ENCODE measurements at regions not wholly inside any gene's neighbourhood (a gene's known extent, or its start where the extent isn't known, plus 50 kb on each side); places are given as distances from the start of the nearest gene placed in this dataset.

DNA sequence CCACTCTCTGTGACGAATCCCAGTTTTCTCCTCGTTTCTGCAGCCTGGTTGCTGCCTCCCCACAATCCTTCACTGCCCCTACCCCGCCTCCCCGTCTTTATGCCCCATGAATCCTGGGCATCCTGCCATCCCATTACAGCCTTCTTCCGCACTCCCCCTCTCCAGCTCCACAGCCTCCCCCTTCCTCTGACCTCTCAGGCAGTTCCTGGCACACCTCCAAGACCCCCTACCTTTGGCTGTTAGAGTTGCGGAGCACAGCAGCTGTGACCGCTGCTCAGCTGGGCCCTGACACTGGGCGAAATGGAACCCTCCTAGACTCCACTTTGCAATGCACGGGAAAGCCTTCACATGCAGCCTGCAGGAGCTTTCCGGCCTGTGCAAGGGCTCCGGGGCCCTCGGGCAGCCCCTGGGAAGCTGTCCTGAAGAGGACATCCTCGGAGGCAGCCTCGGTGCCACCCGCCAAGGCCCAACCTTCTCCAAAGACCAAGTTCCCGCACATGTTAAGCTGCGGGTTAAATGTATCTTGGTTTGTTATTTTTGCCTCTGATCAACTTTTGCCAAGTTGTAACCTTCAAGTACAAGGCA lies 400.7 kb upstream of the MKI67 start:
- BruUV-seq (replicated peaks): no TSS peak
- no peak overlapping the region for H3K4me3 ChIP-seq (replicated peaks in 1 of 3; ENCODE audit: insufficient read depth in 1 of 3, low read depth in 1 of 3, low read length in 3 of 3)
- no peak overlapping the region for H3K9ac ChIP-seq (replicated peaks; ENCODE audit: extremely low read depth, insufficient read depth, low read length)
- dilution Hi-C loops (cut with MboI; ENCODE audit: extremely low pct_ligation_motif_present, low sequenced_read_pairs) (no loop called here), intact Hi-C loops (cut with micrococcal nuclease) (no loop called here)
- H3K27me3 ChIP-seq (ENCODE audit: control insufficient read depth in 2 of 2, insufficient read depth in 2 of 2, low read length in 2 of 2): no peaks in the 10 kb centered on the region
- H3K79me2 ChIP-seq (ENCODE audit: control insufficient read depth, insufficient read depth, low read length): no peaks in the 10 kb centered on the region
- no peaks in the 10 kb centered on the region for H3K9me3 ChIP-seq (replicated peaks; ENCODE audit: control insufficient read depth, insufficient read depth, low read length)
- H2AFZ ChIP-seq (ENCODE audit: low read depth, low read length): no peak overlapping the region
- TF ChIP-seq GATA2 (IDR thresholded peaks at IDR 0.05; ENCODE audit: insufficient read depth, insufficient read length, low read depth, low read length) (no peak), MYC (IDR thresholded peaks at IDR 0.05; ENCODE audit: low read depth, low read length) (no peak), FOS (IDR thresholded peaks at IDR 0.05; ENCODE audit: borderline replicate concordance, insufficient read depth, low read length) (no peak), JUN (IDR thresholded peaks at IDR 0.05; ENCODE audit: borderline replicate concordance, insufficient read depth, insufficient read length, low read depth) (no peak), POLR2AphosphoS5 (IDR thresholded peaks at IDR 0.05; ENCODE audit: insufficient read depth, low read depth, low read length) (no peak), EZH2 (IDR thresholded peaks at IDR 0.05; ENCODE audit: borderline replicate concordance, low read depth, low read length, severe bottlenecking) (no peak)
- TF ChIP-seq, protein P1, sequence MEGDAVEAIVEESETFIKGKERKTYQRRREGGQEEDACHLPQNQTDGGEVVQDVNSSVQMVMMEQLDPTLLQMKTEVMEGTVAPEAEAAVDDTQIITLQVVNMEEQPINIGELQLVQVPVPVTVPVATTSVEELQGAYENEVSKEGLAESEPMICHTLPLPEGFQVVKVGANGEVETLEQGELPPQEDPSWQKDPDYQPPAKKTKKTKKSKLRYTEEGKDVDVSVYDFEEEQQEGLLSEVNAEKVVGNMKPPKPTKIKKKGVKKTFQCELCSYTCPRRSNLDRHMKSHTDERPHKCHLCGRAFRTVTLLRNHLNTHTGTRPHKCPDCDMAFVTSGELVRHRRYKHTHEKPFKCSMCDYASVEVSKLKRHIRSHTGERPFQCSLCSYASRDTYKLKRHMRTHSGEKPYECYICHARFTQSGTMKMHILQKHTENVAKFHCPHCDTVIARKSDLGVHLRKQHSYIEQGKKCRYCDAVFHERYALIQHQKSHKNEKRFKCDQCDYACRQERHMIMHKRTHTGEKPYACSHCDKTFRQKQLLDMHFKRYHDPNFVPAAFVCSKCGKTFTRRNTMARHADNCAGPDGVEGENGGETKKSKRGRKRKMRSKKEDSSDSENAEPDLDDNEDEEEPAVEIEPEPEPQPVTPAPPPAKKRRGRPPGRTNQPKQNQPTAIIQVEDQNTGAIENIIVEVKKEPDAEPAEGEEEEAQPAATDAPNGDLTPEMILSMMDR (IDR thresholded peaks at IDR 0.05; ENCODE audit: extremely low read depth in 1 of 2, insufficient read depth in 1 of 2, low read depth in 1 of 2, low read length in 2 of 2): no peak
- TF ChIP-seq, protein P2, sequence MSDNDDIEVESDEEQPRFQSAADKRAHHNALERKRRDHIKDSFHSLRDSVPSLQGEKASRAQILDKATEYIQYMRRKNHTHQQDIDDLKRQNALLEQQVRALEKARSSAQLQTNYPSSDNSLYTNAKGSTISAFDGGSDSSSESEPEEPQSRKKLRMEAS (IDR thresholded peaks at IDR 0.05; ENCODE audit: insufficient read depth, insufficient read length): no peak
- no peaks in the 10 kb centered on the region for H3K4me1 ChIP-seq (ENCODE audit: control insufficient read depth, extremely low read depth, insufficient read depth, low read length)
- H4K20me1 ChIP-seq (replicated peaks; ENCODE audit: control insufficient read depth, extremely low read depth, insufficient read depth, low read length): no peaks in the 10 kb centered on the region
- no peaks in the 10 kb centered on the region for H3K36me3 ChIP-seq (ENCODE audit: control insufficient read depth in 2 of 2, extremely low read depth in 1 of 2, insufficient read depth in 2 of 2, low read length in 2 of 2)
- DNase-seq (ENCODE audit: low read depth, low spot score) (no peak), FAIRE-seq (no peak)
- H3K9me1 ChIP-seq (replicated peaks; ENCODE audit: control insufficient read depth, extremely low read depth, insufficient read depth, low read length): no peaks in the 10 kb centered on the region
- ChIA-PET CTCF (no interaction called here), POLR2A (no interaction called here)
- no peak overlapping the region for H3K27ac ChIP-seq (ENCODE audit: insufficient read depth, low read depth, low read length)
- no peak overlapping the region for H3K4me2 ChIP-seq (ENCODE audit: insufficient read depth, low read length)
